HG03139 (cell line): ENCODE measurements at regions not wholly inside any gene's neighbourhood (a gene's known extent, or its start where the extent isn't known, plus 50 kb on each side); places are given as distances from the start of the nearest gene placed in this dataset.

Experiments
- ATAC-seq: cut with Tn5 transposase; IDR thresholded peaks from one replicate; pipeline ENCODE4 v1.9.1; 2021; ENCODE audit not compliant: unreplicated experiment

DNA sequence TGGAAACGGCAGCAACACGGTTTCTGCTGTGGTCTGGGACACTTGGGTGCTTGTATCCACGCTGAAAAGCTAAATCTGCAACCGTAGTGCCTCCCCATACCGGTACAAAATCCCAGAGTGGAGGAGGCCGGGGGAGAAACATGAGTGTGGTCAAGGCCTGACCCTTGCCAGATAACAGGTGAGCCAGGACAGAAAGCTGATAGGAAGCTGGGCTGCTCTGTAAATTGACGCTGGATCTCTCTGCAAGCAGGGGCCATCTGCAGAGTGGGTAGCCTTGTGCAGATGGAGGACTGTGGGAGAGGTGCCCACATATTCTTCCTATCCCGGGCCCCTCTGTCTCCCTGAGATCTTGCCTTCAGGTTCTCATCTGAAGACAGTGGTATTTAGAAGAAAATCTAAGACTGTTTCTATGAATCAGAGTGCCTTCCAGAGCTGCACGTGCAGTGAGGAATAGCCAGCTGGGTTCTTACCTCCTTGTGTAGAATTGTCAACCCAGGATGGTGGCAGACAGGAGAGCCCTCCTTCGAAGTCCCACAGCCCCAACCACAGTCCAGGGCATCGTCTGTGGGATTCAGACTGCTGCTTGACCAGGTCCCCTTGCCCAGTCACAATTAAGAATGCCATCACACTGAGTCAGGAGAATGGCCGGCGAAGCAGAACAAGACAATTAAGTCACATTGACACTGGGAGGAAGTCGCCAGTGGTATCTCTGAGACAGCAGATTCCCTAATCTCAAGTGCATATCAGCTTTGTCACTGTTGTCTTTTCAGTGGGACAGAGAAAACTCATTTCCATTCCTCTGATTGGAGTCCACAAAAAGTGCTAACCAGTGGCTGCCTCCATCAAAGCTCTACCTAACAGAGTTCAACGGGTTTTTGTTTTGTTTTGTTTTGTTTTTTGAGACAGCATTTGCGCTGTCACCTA is 100.0 kb upstream of the RIPOR2 start:
- ATAC-seq: peak; percentile 44

GRCh38 chr6:25036461-25036860 is 100.7 kb upstream of the RIPOR2 start:
- ATAC-seq: no peak

DNA sequence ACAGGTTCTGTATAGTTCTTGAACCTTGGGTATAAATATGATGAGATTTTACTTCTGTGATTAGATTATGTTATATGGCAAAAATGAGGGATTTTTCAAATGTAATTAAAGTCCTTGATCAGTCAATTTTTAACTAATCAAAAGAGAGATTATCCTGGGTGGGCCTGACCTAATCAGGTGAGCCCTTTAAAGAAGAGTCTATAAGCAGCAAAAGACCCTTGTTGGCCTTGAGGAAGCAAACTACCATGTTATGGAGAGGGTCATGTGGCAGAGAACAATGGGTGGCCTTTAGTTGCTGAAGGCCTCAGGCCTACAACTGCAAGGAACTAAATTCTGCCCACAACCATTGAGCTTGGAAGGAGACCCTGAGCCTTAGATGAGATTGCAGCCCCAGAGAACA is 102.5 kb upstream of the RIPOR2 start:
- no peak for ATAC-seq

DNA sequence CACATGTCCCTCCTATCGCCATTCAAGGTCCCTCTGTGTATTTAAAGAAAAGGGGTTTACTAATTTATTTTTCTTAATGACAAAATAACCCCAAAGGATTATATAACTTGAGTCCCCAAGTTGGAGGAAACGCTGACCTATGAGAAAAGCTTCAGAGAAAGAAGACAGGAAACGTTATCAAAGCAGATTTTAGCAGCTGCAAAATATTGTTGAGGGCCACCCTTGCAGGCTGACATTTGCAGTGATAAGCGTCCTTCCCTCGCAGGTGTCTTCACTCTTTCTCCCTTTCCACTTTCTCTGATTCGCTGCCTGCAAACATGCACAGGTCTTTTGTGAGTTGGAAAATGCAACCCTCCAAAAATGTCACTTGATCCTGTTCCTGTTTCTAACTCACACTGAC is 103.2 kb upstream of the RIPOR2 start:
- no peak for ATAC-seq

DNA sequence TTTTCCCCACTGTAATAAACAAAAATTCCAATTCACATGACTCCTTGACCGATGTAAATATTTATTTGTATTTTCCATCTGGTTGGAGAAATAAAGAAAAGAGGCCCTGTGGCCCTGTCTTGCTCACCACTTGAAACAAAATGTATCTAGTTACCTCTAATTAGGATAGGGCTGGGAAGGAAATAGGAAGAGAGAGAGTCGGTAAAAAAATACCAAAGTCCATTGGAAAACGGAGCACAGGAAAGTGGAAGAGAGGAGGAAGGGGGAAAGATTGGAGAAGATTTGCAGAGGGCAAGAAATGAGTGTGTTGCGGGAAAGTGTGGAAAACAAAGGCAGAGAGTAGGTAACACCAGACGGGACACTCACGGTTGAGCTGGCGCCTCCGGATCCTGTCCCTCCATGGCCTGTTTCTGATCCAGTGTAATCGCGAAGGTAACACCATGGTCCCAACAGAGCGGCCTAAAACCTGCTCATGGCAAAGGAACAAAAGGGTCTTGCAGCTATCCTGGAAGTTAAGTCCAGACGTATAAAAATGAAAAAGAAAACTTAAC is 105.8 kb upstream of the RIPOR2 start:
- no peak for ATAC-seq

- ATAC-seq: no peak
These were observed 106.3 kb upstream of the RIPOR2 start for GRCh38 chr6:25042036-25042521.

DNA sequence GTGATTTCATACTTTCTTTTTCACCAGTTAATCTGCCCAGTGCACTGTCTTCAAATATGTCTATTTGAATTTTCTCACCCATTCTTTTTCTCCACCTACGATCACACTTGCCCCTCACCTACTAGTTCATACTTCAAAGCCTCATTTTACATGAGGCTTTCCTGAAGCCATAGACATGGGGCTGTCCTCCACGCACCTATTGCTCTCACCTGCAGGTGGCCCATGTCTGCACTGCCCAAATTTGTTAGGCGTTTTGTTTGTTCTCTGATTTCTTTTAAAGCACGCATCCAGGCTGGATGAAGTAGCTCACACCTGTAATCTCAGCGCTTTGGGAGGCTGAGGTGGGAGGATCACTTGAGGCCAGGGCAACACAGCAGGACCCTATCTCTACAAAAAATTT is 106.8 kb upstream of the RIPOR2 start:
- no peak for ATAC-seq

GRCh38 chr6:25042984-25043725 is 107.4 kb upstream of the RIPOR2 start:
- no peak for ATAC-seq

- no peak for ATAC-seq
These were observed 108.1 kb upstream of the RIPOR2 start for GRCh38 chr6:25043892-25044291.

DNA sequence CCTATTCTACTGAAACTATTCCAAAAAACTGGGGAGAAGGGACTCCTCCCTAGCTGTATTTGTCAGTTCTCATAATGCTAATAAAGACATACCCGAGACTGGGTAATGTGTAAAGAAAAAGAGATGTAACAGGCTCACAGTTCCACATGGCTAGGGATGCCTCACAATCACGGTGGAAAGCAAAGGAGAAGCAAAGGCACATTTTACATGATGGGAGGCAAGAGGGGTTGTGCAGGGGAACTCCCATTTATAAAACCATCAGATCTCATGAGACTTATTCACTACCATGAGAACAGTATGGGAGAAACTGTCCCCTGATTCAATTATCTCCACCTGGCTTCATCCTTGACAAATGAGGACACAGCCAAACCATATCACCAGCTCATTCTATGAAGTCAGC is 111.2 kb upstream of the RIPOR2 start:
- ATAC-seq: no peak

DNA sequence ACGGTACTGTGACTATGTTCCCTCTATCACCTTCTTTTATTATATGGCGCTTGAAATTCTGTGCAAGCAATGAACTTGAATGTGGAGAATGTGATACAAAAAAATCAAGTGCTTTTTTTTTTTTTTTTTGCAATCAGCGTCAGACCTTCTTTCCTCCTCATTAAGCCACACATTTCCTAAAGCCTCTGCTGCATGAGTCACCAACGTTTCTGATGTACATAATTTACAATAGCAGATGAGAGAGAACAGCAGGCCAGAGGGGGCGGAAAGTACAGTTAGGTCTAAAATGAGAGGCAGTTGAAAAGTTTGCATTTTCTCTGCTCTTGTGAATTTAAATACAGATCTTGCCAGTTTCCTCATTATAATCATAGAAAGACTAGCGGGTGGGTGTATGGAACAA is 114.6 kb upstream of the RIPOR2 start:
- ATAC-seq: no peak

DNA sequence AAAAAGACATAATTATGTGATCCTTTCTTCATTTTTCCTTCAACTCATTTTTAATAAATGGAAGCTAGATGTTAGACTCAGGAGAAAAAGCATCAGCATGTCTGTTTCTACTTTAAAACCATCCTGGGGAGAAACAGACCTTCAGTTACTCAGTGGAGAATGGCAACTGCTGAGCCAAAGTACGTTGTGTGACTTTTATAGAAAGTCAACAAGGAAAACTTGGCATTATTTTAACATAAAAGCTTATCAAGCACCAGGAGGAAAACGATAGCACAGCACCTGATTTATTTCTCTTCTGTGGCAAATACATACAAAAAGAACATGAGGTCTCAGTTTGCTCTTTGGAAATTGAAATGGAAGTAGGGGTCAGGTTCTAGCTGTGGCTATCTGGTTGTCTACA is 115.3 kb upstream of the RIPOR2 start:
- no peak for ATAC-seq

DNA sequence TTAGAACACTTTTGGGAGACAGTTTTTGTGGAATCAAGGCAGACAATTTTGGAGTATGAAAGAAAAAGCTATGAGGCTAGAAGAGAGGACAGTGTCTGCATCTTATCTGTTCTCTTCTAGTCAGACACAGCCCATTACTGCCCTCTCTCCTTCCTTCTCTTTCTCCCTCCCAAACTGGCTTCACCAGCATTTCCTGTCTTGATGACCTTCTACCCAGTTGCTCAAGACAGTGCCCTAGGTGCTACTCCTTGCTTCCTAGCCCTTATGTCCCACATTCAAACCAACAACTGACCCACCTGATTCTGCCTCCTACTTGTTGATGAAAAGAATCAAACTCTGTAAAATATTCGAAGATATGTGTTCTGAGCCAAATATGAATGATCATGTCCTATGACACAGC is 116.4 kb upstream of the RIPOR2 start:
- ATAC-seq: no peak

GRCh38 chr6:25053875-25054371 is 118.2 kb upstream of the RIPOR2 start:
- ATAC-seq: peak; percentile 63

- no peak for ATAC-seq
These were observed 118.7 kb upstream of the RIPOR2 start for GRCh38 chr6:25054469-25054868.

GRCh38 chr6:25056130-25056529 is 120.4 kb upstream of the RIPOR2 start:
- ATAC-seq: peak; percentile 73

GRCh38 chr6:25057111-25057905 is 121.5 kb upstream of the RIPOR2 start:
- ATAC-seq: no peak

- no peak for ATAC-seq
These were observed 122.7 kb upstream of the RIPOR2 start for GRCh38 chr6:25058441-25058840.

DNA sequence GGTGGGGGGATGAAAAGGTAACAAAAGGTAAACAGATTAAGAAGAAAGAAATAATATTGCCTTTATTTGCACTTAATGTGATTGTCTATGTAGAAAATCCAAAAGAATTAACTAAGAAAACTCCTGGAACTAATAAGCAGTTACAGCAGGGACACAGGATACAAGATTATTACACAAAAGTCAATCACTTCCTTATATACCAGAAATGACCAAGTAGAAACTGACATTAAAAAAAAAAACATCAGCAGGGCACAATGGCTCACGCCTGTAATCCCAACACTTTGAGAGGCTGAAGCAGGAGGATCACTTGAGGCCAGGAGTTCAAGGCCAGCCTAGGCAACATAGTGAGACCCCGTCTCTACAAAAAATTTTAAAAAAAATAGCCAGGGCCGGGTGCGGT is 123.2 kb upstream of the RIPOR2 start:
- no peak for ATAC-seq

- ATAC-seq: no peak
These were observed 124.8 kb upstream of the RIPOR2 start for GRCh38 chr6:25060522-25060921.
